Mesodermal cell (in vitro differentiated cells): ENCODE measurements at regions not wholly inside any gene's neighbourhood (a gene's known extent, or its start where the extent isn't known, plus 50 kb on each side); places are given as distances from the start of the nearest gene placed in this dataset.

ENCODE experiments used
- H3K27ac ChIP-seq: 2 replicates; pipeline ENCODE4 v1.7.0; 2013; ENCODE audit warnings: mild to moderate bottlenecking, low read depth, low read length, moderate library complexity; ENCODE audit not compliant: severe bottlenecking
- H3K36me3 ChIP-seq: 2 replicates; pipeline ENCODE4 v1.7.1; 2013; ENCODE audit warnings: mild to moderate bottlenecking, low read length, moderate library complexity; ENCODE audit not compliant: control insufficient read depth, insufficient read depth
- H3K4me1 ChIP-seq: one replicate; pipeline ENCODE4 v1.7.1; 2013; ENCODE audit warnings: mild to moderate bottlenecking, low read length; ENCODE audit not compliant: insufficient read depth, control insufficient read depth, poor library complexity, severe bottlenecking
- H3K4me3 ChIP-seq: 2 replicates; pipeline ENCODE4 v1.7.0; 2013; ENCODE audit warnings: low read length, control low read depth, mild to moderate bottlenecking; ENCODE audit not compliant: insufficient read depth, poor library complexity, severe bottlenecking; ENCODE audit errors: extremely low read depth
- H3K9me3 ChIP-seq: 2 replicates; pipeline ENCODE4 v1.7.1; 2013; ENCODE audit warnings: mild to moderate bottlenecking, low read length, moderate library complexity; ENCODE audit not compliant: control insufficient read depth
- WGBS, 2 experiments: methylation state at CpG; one replicate each; pipeline ENCODE4 v1.1.5; 2013; ENCODE audit warnings: missing lambda C conversion rate in 2 of 2; ENCODE audit not compliant: insufficient coverage in 2 of 2; 5-methylcytosine and 5-hydroxymethylcytosine counted together

DNA sequence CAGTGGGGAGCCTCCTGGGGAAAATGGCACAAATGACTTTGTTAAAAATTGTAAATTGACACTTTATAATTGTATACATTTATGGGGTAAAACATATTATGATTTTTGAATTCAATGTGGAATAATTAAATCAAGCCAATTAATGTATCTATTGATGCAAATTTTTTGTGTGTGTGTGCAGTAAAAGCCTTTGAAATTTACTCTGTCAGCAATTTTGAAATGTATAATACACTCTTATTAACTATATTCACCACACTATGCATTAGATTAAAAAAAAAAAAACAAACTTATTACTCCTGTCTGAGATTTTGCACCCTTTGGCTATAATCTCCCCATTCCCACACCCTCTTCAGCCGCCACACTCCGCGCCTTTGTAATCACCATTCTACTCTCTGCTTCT lies 119.2 kb downstream of the S1PR1 start:
- no peaks in the 10 kb centered on the region for H3K36me3 ChIP-seq

DNA sequence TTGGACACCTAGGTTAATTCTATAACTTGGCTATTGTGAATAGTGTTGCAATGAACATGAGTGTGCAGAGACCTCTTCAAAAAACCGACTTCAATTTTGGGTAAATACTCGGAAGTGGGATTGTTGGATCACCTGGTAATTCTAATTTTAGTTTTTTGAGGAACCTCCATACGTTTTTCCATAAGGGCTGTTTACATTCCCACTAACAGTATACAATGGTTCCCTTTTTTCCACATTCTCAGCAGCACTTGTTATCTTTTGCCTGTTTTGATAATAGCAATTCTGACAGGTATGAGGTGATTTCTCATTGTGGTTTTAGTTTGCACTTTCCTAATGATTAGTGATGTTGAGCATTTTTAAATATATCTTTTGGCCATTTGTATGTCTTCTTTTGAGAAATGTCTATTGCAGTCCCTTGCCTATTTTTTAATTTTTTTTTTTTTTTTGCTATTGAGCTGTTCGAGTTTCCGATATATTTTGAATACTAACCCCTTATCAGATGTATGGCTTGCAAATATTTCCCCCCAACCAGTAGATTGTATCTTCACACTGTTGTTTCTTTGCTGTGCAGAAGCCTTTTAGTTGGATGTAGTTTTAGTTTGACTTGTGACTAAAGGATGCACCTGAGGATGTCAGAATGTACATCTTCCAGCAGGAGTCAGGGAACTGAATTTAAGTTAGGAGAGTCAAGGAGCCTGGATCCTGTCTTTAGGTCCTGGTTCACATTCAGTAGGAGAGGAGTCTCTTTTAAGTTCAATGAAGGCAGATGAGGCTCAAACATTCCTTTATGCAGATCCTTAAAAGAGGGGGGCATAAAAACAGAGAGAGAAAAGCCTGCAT lies 120.0 kb downstream of the S1PR1 start:
- H3K27ac ChIP-seq = no peak overlapping the region
- 71% methylated on average over 1 of the region's 5 CpGs; no CpG with 5 or more reads in 1 of the 2 experiments for WGBS, 2 experiments
- no peaks in the 10 kb centered on the region for H3K36me3 ChIP-seq
- H3K4me1 ChIP-seq = no peaks in the 10 kb centered on the region
- no peak overlapping the region for H3K4me3 ChIP-seq
- no peaks in the 10 kb centered on the region for H3K9me3 ChIP-seq

More for the DNA sequence above, 119.2 kb downstream of the S1PR1 start:
- Histone ChIP-seq H3K4me3 (no peak overlapping the region), H3K4me1 (no peaks in the 10 kb centered on the region), H3K27ac (no peak overlapping the region), H3K9me3 (no peaks in the 10 kb centered on the region)
- WGBS, 2 experiments = 100% methylated on average over 1 of the region's 3 CpGs; no CpG with 5 or more reads in 1 of the 2 experiments

DNA sequence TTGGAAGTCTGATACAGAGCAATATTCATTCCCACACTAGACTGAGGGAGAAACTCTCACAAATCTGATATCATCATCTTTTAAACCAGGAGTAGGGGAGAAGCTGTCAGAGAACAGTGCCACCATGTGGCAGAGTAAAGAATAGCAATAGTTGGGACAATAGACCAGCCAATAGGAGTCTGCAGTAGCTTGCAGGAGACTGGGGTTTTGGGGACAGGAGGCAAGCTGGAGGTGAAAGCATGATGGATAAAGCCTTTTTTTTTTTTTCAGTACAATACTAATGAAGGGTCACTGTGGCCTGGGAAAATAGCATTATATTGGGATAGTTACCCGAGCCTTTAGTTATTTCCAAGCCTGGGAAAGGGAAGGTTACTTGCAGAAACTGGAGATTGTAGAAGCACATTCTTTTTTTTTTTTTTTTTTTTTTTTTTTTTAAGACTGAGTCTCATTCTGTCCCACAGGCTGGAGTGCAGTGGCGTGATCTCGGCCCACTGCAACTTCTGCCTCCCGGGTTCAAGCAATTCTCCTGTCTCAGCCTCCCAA lies 120.7 kb downstream of the S1PR1 start:
- H3K4me3 ChIP-seq = no peak overlapping the region
- no peak overlapping the region for H3K27ac ChIP-seq
- no peaks in the 10 kb centered on the region for H3K9me3 ChIP-seq
- H3K36me3 ChIP-seq = no peaks in the 10 kb centered on the region
- WGBS, 2 experiments = 75% methylated on average over 3 of the region's 4 CpGs; no CpG with 5 or more reads in 1 of the 2 experiments
- H3K4me1 ChIP-seq = no peaks in the 10 kb centered on the region

DNA sequence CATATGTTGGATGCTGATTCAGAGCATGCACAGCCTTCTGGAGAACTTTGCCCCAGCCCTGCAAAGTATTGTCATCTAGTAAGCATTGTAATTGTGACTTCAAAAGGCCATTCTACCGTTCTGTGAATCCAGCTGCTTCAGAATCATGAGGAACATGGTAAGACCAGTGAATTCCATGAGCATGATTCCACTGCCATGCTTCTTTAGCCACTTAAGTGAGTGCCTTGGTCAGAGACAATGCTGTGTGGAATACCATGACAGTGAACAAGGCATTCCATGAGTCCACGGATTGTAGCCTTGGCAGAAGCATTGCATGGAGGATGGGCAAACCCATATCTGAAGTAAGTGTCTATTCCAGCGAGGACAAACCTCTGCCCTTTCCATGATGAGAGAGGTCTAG lies 123.7 kb downstream of the S1PR1 start:
- no peak overlapping the region for H3K4me3 ChIP-seq
- H3K27ac ChIP-seq = no peak overlapping the region
- no peaks in the 10 kb centered on the region for H3K36me3 ChIP-seq
- WGBS, 2 experiments = 88 to 94% methylated on average over 2 to 3 of the region's 3 CpGs
- H3K9me3 ChIP-seq = no peaks in the 10 kb centered on the region
- H3K4me1 ChIP-seq = no peaks in the 10 kb centered on the region

DNA sequence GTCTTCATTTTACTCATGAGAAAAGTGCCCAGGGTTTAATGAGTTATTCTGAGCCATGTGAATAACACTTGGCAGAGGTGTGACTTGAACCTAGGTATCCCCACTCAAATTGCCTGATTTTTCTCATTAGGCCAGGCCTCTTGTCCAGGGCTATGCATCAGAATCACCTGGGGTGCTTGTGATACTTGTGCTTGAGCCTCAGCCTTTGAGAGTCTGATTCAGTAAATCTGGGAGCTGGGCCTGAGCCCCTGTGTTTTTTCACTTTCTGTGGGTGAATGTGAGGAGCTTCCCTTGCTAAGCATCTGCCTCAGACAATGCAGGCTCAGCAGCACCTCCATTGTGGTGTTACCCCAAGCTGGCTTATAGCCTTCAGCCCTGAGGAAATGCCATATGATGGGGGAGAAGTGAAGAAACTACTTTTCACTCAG lies 127.1 kb downstream of the S1PR1 start:
- Histone ChIP-seq H3K9me3 (no peaks in the 10 kb centered on the region), H3K4me1 (peaks cover 6% of the 10 kb centered on the region), H3K27ac (no peak overlapping the region), H3K36me3 (no peaks in the 10 kb centered on the region), H3K4me3 (no peak overlapping the region)

DNA sequence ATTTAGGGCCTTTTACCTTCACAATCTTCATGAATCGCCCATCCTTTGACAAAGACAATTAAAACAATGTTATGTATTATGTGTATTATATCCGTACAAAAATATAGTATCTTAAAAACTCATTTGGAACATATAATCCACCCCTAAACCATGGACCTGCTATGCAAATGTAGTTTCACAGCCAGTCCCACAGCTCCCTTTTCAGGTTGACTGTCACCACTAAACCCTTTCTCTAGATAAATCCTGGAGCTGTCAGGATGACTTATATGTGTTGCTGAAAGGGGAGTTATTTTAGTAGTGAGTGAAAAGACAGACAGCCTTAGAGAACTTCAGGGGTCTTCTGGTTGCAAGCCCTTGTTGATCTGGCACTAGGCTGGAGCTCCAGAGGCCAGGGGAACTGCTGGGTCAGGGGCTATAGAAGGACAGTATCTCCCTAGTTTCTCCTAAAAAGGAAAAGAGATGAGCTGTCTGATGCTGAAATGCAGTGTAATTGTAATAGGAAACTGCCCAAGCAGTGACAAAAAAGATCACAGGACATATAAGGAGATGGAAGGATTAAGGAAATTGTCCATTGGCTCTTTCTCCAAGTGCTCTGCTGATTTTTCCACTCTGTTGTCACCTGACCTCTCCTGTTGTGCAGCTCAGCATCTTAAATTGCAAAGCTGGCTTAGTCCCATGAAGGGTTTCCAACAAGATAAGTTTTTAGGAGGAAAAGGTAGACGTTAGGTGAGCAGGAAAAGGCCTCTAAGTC lies 127.7 kb downstream of the S1PR1 start:
- H3K27ac ChIP-seq = no peak overlapping the region
- H3K4me1 ChIP-seq = peaks cover 6% of the 10 kb centered on the region
- no peak overlapping the region for H3K4me3 ChIP-seq
- no peaks in the 10 kb centered on the region for H3K9me3 ChIP-seq
- WGBS, 2 experiments = 100% methylated on average over 1 of the region's 3 CpGs; no CpG with 5 or more reads in 1 of the 2 experiments
- no peaks in the 10 kb centered on the region for H3K36me3 ChIP-seq

DNA sequence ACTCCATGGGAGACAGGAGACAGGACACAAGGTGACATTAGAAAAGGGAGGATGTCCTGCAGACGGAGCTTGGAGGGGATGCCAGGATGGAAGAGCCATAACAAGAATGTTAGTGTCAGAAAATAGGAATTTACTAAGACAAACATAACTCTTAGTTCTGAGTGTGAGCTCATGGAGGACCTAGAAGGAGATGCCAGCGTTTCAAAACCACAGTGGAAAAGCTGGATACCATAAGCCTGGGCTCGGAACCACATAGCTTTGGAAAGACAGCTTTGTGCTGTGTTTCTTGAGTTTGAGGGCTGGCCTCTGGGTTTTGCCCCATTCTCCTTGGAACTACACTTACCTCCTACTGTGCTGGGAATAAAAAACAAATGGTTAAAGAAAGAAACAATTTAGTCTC lies 128.4 kb downstream of the S1PR1 start:
- no peaks in the 10 kb centered on the region for H3K9me3 ChIP-seq
- H3K4me3 ChIP-seq = no peak overlapping the region
- WGBS, 2 experiments = 88 to 89% methylated on average over 1 to 3 of the region's 3 CpGs
- no peaks in the 10 kb centered on the region for H3K36me3 ChIP-seq
- no peak overlapping the region for H3K27ac ChIP-seq
- peaks cover 6% of the 10 kb centered on the region for H3K4me1 ChIP-seq

DNA sequence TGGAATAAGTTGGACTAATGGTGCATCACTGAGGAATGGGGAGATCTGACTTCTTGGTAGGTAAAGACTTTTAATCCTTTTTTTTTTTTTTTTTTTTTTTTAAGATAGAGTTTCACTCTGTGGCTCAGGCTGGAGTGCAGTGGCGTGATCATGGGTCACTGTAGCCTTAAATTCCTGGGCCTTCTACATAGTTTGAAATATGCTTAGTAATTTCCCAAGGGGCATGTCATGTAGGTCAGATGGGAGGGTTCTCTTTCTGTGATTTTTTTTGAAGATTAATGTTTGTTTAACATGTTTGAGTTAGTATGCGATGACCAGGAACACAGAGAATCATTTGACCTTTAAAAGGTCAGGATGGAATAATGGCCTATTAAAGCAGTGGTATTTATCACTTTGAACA lies 129.1 kb downstream of the S1PR1 start:
- 94 to 100% methylated on average over 1 to 2 of the region's 2 CpGs for WGBS, 2 experiments
- H3K4me3 ChIP-seq = no peak overlapping the region
- H3K4me1 ChIP-seq = peaks cover 6% of the 10 kb centered on the region
- H3K27ac ChIP-seq = no peak overlapping the region
- H3K36me3 ChIP-seq = no peaks in the 10 kb centered on the region
- H3K9me3 ChIP-seq = no peaks in the 10 kb centered on the region

DNA sequence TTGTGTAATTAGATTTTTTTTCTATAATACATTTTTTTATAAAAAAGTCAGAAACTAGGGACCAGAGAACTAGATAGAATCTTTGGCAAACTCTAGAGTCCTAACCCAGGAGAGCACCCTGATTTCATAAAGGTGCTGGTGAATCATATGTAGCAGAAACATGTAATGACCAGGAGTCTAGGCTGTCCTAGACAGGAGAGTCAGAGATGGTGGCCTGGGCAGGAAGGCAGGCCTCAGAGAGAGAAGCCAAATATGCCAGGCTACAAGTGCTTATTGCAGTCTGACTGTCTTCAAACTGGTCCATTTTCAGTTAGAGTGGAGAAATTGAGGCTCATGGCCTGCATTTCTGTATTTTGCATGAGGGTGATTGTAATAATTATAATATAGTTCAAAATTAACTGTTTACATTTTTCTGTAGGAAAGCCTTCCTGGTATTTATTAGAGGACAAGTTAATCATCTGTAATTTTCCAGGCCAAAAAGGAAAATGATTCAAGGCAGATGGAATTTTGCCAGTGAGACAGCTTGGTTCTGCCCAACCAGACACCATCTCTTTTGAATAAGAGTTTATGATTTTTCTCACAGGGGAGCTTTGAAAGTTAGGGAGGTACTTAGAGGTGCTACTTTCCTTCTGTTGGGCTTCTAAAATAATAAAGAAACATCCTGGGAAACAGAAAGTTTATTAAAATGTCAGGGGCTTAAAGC lies 129.8 kb downstream of the S1PR1 start:
- Histone ChIP-seq H3K36me3 (no peaks in the 10 kb centered on the region), H3K4me3 (no peak overlapping the region), H3K27ac (no peak overlapping the region), H3K9me3 (no peaks in the 10 kb centered on the region), H3K4me1 (peaks cover 6% of the 10 kb centered on the region)

DNA sequence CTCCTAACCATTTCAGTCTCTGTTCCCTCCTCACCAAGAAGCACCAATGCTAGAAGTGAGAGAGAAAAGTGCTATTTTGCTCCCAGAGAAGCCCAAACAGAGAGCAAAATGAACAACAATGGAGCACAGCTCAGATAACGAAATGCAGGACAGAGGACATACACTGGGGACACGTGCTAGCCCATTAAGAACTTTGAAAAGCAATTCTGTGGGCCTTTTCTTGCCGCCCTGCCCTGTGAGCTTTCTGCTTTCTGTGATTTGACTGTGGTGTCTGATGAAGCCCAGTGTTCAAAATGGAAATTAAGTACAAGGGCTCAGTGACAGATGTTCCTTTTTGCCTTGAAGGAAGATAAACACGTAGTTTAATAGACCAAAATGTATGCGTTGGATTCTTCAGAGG lies 130.8 kb downstream of the S1PR1 start:
- H3K4me1 ChIP-seq = peaks cover 6% of the 10 kb centered on the region
- WGBS, 2 experiments = 84 to 91% methylated on average over 4 to 5 of the region's 5 CpGs
- no peak overlapping the region for H3K4me3 ChIP-seq
- H3K27ac ChIP-seq = no peak overlapping the region
- H3K36me3 ChIP-seq = no peaks in the 10 kb centered on the region
- no peaks in the 10 kb centered on the region for H3K9me3 ChIP-seq
